HEK293 (cell line): ENCODE measurements at regions not wholly inside any gene's neighbourhood (a gene's known extent, or its start where the extent isn't known, plus 50 kb on each side); places are given as distances from the start of the nearest gene placed in this dataset.

Source experiments
- BCL11A ChIP-seq: fragments of 450-650 bp; formaldehyde crosslinking; IDR thresholded peaks from 2 replicates; pipeline ENCODE4 v1.5.1; 2016; ENCODE audit warnings: low read depth, missing biosample characterization, missing genetic modification characterization
- BCL11B ChIP-seq: fragments of 450-650 bp; formaldehyde crosslinking; IDR thresholded peaks from 2 replicates; pipeline ENCODE4 v1.5.1; 2016; ENCODE audit warnings: low read depth, missing biosample characterization, missing genetic modification characterization
- SCRT2 ChIP-seq: fragments of 450-650 bp; formaldehyde crosslinking; IDR thresholded peaks from 2 replicates; pipeline ENCODE4 v1.5.1; 2016; ENCODE audit warnings: missing biosample characterization, missing genetic modification characterization
- ZNF114 ChIP-seq: fragments of 450-650 bp; formaldehyde crosslinking; IDR thresholded peaks from 2 replicates; pipeline ENCODE4 v1.5.0; 2017; ENCODE audit warnings: missing biosample characterization, missing genetic modification characterization
- ZNF121 ChIP-seq: fragments of 450-650 bp; formaldehyde crosslinking; IDR thresholded peaks from 2 replicates; pipeline ENCODE4 v1.5.1; 2016; ENCODE audit warnings: missing biosample characterization, missing genetic modification characterization
- ZNF558 ChIP-seq: fragments of 450-650 bp; formaldehyde crosslinking; IDR thresholded peaks from 2 replicates; pipeline ENCODE4 v1.5.1; 2016; ENCODE audit warnings: missing biosample characterization, missing genetic modification characterization
- ZNF561 ChIP-seq: fragments of 450-650 bp; IDR thresholded peaks from 2 replicates; pipeline ENCODE4 v1.5.1; 2018; ENCODE audit warnings: missing biosample characterization, missing genetic modification characterization, borderline replicate concordance
- ZNF747 ChIP-seq: fragments of 450-650 bp; formaldehyde crosslinking; IDR thresholded peaks from 2 replicates; pipeline ENCODE4 v1.5.1; 2016; ENCODE audit warnings: missing biosample characterization, missing genetic modification characterization
- TF ChIP-seq, protein P1 (sequence below): sonication (generic); formaldehyde crosslinking; IDR thresholded peaks from 2 replicates; pipeline ENCODE4 v1.8.1; 2022; ENCODE audit warnings: mild to moderate bottlenecking, moderate library complexity, missing genetic modification reagents
- TF ChIP-seq, protein P2 (sequence below): fragments of 450-650 bp; formaldehyde crosslinking; IDR thresholded peaks from 2 replicates; pipeline ENCODE4 v1.5.1; 2016; ENCODE audit warnings: missing biosample characterization, missing genetic modification characterization
- TF ChIP-seq, protein P3 (sequence below): fragments of 450-650 bp; formaldehyde crosslinking; IDR thresholded peaks from 2 replicates; pipeline ENCODE4 v1.5.1; 2016; ENCODE audit warnings: missing biosample characterization, missing genetic modification characterization

- no peak for TF ChIP-seq ZNF114 (tag by site-specific recombination)
- TF ChIP-seq, protein P1, sequence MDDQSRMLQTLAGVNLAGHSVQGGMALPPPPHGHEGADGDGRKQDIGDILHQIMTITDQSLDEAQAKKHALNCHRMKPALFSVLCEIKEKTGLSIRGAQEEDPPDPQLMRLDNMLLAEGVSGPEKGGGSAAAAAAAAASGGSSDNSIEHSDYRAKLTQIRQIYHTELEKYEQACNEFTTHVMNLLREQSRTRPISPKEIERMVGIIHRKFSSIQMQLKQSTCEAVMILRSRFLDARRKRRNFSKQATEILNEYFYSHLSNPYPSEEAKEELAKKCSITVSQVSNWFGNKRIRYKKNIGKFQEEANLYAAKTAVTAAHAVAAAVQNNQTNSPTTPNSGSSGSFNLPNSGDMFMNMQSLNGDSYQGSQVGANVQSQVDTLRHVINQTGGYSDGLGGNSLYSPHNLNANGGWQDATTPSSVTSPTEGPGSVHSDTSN (CRISPR knock-in tag) = no peak
- no peak for TF ChIP-seq ZNF561 (tag by site-specific recombination)
- no peak for TF ChIP-seq SCRT2 (tag by site-specific recombination)
- TF ChIP-seq ZNF121 = no peak
- TF ChIP-seq, protein P2, sequence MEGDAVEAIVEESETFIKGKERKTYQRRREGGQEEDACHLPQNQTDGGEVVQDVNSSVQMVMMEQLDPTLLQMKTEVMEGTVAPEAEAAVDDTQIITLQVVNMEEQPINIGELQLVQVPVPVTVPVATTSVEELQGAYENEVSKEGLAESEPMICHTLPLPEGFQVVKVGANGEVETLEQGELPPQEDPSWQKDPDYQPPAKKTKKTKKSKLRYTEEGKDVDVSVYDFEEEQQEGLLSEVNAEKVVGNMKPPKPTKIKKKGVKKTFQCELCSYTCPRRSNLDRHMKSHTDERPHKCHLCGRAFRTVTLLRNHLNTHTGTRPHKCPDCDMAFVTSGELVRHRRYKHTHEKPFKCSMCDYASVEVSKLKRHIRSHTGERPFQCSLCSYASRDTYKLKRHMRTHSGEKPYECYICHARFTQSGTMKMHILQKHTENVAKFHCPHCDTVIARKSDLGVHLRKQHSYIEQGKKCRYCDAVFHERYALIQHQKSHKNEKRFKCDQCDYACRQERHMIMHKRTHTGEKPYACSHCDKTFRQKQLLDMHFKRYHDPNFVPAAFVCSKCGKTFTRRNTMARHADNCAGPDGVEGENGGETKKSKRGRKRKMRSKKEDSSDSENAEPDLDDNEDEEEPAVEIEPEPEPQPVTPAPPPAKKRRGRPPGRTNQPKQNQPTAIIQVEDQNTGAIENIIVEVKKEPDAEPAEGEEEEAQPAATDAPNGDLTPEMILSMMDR (tag by site-specific recombination) = no peak
- no peak for TF ChIP-seq ZNF747
- TF ChIP-seq ZNF558 (tag by site-specific recombination) = no peak
- TF ChIP-seq, protein P3, sequence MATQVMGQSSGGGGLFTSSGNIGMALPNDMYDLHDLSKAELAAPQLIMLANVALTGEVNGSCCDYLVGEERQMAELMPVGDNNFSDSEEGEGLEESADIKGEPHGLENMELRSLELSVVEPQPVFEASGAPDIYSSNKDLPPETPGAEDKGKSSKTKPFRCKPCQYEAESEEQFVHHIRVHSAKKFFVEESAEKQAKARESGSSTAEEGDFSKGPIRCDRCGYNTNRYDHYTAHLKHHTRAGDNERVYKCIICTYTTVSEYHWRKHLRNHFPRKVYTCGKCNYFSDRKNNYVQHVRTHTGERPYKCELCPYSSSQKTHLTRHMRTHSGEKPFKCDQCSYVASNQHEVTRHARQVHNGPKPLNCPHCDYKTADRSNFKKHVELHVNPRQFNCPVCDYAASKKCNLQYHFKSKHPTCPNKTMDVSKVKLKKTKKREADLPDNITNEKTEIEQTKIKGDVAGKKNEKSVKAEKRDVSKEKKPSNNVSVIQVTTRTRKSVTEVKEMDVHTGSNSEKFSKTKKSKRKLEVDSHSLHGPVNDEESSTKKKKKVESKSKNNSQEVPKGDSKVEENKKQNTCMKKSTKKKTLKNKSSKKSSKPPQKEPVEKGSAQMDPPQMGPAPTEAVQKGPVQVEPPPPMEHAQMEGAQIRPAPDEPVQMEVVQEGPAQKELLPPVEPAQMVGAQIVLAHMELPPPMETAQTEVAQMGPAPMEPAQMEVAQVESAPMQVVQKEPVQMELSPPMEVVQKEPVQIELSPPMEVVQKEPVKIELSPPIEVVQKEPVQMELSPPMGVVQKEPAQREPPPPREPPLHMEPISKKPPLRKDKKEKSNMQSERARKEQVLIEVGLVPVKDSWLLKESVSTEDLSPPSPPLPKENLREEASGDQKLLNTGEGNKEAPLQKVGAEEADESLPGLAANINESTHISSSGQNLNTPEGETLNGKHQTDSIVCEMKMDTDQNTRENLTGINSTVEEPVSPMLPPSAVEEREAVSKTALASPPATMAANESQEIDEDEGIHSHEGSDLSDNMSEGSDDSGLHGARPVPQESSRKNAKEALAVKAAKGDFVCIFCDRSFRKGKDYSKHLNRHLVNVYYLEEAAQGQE = no peak
- TF ChIP-seq BCL11B (tag by site-specific recombination) = no peak
- TF ChIP-seq BCL11A = no peak
These were observed 427.6 kb upstream of the STXBP6 start for GRCh38 chr14:25477316-25478098.
